ENCODE measurements at regions not wholly inside any gene's neighbourhood (a gene's known extent, or its start where the extent isn't known, plus 50 kb on each side); places are given as distances from the start of the nearest gene placed in this dataset.
"Not testable (repeated sequence)": the region's sequence is repeated elsewhere in the genome, so short reads cannot be mapped to it uniquely, and the experiment has no call there.

DNA sequence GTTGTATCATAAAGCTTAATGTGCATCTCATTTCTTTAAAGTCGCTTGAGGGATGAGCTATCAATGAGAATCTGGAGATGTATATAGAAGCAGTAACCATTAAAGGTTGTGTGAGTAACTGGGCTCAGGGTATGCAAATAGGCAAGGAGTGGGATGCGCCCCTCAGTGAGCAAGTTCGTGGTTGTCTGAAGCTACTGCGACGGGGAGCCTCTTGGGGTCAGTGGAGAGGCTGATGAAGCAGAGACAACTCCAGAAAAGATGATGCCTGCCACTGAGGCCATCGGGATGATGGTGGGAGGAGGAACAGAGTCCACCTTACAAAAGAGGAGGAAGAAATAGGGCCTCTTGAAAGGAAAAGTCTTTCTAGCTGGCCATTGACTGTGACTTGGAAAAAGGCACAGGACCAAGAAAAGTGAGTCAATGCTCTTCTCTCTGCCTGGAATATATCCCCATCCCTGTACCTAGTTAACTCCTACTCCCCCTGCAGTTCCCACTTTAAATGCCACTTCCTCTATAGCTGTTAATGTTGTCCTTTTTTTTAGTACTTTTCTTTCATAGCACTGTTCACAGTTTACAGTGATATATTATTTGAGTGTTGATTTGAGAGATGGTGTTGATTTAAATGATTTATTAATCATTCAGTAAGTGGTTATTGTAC, 51.4 kb upstream of the LSM6 start:
- in situ Hi-C loops (cut with HindIII; ENCODE audit: low sequenced_read_pairs): no loop called here

GRCh38 chr4:146123231-146123630, 52.3 kb upstream of the LSM6 start:
- in situ Hi-C loops (cut with HindIII; ENCODE audit: low sequenced_read_pairs): no loop called here

- in situ Hi-C loops (cut with HindIII; ENCODE audit: low sequenced_read_pairs): no loop called here
Measured at GRCh38 chr4:146122398-146122797, 53.1 kb upstream of the LSM6 start.

DNA sequence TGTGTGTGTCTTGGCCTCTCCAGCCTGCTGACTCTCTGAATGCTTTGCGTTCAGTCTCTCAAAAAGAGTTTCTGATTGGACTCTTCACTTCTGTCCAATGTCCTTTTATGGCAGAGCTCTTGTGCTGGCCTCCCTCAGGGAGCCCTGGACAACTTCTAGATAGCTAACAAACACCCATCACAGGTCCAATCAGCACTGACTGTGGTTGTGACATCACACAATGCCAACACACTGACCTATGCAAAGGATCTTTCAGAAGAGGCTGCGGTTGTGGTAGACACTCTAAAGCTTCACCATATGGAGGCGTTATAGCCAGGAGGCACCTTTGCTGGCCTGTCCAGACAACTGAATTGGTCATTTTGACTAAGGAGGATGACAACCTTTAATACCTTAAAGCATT, 53.8 kb upstream of the LSM6 start:
- in situ Hi-C loops (cut with HindIII; ENCODE audit: low sequenced_read_pairs): no loop called here

GRCh38 chr4:146119845-146120404, 55.6 kb upstream of the LSM6 start:
- in situ Hi-C loops (cut with HindIII; ENCODE audit: low sequenced_read_pairs): no loop called here

DNA sequence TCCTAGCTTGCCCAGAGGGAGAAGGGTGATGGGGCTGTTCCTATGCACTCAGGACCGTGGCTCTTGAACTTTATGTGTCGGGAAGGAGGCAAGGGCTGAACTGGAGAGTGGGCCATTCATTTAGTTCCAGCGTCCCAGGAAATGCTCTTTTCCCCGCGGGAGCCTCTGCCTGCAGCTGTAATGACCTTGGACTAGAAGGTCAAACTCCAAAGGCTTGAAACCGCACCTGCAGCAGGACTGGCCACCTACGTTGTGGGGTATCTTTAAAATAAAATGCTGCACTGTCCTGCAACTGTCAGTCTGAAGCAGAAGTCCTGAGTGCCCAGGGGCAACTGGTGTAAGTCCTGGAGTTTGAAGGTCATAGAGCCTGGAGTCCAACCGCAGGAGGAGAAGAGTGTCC, 61.5 kb upstream of the LSM6 start:
- in situ Hi-C loops (cut with HindIII; ENCODE audit: low sequenced_read_pairs): no loop called here

DNA sequence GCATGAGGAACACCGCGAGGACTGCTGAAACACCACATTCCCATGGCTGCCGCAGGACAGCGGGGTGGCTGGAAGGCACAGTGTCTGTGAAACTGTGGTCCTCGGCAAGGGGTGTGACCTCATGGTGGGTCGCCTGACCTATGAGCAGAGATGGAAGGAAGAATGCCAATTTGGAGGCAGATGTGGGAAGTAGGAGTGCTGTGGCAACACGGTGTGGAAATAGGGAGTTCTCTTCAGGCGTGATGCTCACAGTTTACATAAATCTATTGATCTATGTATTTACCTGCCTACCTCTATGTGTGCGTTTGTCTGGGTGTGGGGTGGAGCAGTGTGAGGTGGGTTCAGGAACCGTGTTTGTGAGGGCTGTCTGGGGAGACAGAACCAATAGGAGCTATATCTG, 62.3 kb upstream of the LSM6 start:
- in situ Hi-C loops (cut with HindIII; ENCODE audit: low sequenced_read_pairs): no loop called here

GRCh38 chr4:146112389-146112788, 63.1 kb upstream of the LSM6 start:
- in situ Hi-C loops (cut with HindIII; ENCODE audit: low sequenced_read_pairs): no loop called here

DNA sequence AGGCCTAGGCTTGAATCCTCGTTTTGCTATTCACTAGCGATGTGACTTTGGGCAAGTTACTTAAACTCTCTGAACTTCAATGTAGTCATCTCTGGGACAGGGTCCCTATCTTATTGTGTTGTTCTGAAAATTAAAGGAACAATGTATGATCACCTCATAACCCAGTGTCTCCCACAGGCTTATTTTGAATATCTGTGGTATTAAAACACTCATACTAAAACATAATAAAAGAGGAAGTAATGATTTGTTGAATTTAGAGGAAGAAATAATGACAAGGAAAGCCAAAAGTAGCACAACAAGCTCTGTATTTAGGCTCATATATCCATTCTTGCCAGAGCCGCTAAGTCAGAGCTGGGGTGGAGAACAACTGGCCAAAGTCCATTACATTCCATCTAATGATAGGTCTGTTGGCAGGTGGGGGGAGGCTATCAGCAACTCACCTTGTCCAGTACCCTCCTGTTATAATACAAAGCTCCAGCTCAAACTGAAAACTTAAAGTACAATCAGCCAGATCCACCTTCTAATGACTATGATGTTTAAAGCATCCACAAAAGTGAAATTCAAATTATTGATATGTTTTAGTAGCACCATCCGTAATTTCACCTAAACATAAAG, 64.5 kb upstream of the LSM6 start:
- in situ Hi-C loops (cut with HindIII; ENCODE audit: low sequenced_read_pairs): no loop called here

GRCh38 chr4:146108756-146109155, 66.8 kb upstream of the LSM6 start:
- in situ Hi-C loops (cut with HindIII; ENCODE audit: low sequenced_read_pairs): loop anchor here (5.0 kb wide), 1 partner anchor 34 kb away; no protein-coding TSS in a partner anchor

DNA sequence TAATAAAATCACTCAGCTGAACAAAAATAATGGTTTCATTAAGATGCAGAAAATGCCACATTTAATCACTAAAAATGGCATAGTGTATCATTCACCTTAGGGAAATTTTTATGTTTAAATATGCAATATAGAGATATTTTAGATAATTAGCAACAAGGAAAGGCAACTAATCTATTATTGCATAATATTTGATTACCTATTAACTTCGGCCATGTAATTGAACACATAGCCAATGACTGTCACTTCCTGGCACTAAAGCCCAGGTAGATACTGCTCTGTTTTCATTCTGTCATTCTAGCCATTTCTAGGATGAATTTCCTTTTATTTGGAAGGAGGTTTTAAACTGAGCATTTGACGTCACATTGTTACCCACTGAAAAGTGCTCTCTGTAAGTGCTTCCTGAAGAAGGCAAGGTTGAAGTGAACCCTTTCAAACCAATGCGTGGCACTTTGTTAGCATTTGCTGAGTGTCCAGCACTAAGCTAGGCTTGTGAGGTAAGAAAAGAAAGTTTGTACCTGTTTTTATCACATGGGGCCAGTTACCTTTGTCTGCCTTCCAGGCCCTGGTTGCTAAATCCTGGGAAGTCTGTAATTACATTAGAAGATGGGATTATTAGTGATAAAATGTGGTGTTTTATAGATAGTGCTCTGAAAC, 67.8 kb upstream of the LSM6 start:
- in situ Hi-C loops (cut with HindIII; ENCODE audit: low sequenced_read_pairs): loop anchor here (5.0 kb wide), 1 partner anchor 35 kb away; no protein-coding TSS in a partner anchor

GRCh38 chr4:146105464-146105863, 70.1 kb upstream of the LSM6 start:
- in situ Hi-C loops (cut with HindIII; ENCODE audit: low sequenced_read_pairs): loop anchor here (5.0 kb wide), 1 partner anchor 37 kb away; no protein-coding TSS in a partner anchor

DNA sequence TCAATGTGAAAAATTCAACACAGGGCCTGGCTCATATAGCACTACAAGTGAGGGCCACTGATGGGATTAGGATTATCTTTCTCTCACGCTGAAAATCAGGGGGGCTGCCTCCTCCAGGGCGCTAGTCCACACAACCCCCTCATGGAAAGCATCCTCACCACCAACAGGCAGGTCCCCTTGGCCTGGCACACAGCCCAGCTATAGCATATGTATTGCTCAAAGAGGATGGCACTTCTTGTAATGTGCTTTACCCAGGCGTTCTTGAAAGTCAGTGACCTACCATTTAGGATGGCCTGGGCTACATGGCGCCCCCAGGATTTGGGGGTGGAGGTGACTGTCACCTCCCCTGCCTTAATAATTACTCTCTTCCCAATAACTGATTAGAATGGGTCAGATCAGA, 71.0 kb upstream of the LSM6 start:
- in situ Hi-C loops (cut with HindIII; ENCODE audit: low sequenced_read_pairs): no loop called here

DNA sequence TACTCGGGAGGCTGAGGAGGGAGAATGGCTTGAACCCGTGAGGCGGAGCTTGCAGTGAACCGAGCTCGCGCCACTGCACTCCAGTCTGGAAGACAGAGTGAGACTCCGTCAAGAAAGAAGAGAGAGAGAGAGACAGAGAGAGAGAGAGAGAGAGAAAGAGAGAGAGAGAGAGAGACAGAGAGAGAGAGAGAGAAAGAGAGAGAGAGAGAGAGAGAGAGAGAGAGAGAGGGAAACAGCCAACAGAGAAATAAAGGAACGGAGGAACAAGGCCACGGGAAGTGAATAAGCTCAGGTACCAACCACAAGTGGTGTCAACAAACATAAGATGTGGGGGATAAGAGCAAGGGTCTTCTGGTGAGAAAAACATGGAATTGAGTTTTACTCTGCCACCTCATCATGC, 71.5 kb upstream of the LSM6 start:
- in situ Hi-C loops (cut with HindIII; ENCODE audit: low sequenced_read_pairs): not testable (repeated sequence)

- in situ Hi-C loops (cut with HindIII; ENCODE audit: low sequenced_read_pairs): no loop called here
Measured at GRCh38 chr4:146099585-146099984, 75.9 kb upstream of the LSM6 start.

DNA sequence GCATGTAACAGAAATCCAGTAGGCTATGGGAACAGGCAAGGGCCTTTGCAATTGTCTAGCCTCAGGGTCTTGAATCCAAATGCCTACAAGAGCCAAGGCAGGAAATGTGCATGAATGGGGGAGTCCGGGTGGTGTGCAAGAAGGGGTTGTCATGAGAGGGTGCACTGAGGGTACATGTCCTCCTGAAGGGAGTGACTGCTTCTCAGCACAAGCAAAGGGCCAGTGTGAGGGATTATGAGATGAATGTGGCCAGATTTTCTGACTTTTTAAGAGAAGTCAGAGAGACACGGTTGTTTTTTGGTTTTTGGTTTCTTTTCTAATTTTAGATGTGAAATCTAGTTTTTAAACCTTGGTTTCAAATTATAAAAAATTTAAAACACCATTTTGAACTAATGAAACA, 76.5 kb upstream of the LSM6 start:
- in situ Hi-C loops (cut with HindIII; ENCODE audit: low sequenced_read_pairs): no loop called here

- in situ Hi-C loops (cut with HindIII; ENCODE audit: low sequenced_read_pairs): no loop called here
Measured at GRCh38 chr4:146098397-146098796, 77.1 kb upstream of the LSM6 start.

DNA sequence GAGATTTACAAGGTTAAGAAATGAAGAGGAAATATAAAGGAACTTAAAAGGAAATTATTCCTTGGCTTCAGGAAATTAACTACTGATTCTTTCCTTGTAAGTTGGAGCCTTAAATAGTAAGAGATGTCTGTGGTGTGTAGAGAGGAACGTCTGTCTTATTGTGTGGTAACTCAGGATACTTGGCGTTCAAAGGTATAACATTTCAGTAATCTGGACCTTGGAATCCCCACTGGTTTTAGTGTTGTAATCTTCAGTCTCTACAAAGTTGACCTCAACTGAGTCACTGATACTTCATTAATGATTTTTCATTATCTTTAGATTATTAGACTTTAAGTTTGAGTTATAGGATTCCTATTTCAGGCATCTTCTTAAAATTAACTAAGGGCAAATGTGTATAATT, 79.1 kb upstream of the LSM6 start:
- in situ Hi-C loops (cut with HindIII; ENCODE audit: low sequenced_read_pairs): no loop called here

DNA sequence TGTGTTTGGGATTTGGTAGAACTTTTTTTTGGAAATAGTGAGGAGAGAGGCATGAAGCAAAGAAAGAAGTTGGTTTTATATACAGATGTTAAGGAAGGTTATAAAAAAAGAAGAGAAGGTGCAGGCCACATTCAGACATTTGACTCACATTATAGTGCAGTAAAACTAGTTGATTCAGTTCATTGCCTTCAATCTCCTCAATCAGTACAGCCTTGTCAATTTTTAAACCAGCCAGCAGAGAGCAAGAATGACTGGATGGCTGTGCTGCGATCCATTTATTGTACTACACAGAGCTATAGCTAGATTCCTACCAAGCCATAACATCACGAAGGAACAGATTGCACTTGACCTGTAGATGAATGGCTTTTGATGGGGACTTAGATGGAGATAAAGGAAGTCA, 79.7 kb upstream of the LSM6 start:
- in situ Hi-C loops (cut with HindIII; ENCODE audit: low sequenced_read_pairs): no loop called here

DNA sequence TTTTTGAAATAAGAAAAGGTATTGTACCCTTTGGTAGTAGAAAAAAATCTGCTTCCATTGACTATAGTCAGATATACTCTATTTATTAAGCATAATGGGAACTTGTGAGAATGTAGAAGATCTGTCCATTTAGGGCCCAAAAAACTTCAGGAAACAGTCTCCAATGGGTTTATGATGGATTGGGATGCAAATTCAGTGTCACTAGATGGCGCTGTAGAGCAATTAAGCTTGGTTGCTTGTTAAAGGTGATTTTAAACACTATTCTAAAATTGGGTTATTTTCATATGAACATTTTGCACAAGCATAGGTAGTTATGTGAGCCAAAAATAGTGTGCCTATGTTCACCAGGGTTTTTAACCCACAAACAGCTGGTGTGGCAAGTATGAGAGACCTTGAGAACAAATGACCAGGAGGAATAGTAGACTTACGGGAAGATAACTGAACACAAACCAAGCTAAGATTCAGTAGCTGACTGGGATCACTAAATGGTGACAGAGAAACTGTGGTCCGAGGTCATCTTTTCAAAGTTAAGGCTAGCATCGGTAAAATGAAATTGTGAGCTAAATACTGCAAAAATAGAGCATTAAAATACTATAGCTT, 80.3 kb upstream of the LSM6 start:
- in situ Hi-C loops (cut with HindIII; ENCODE audit: low sequenced_read_pairs): no loop called here

- in situ Hi-C loops (cut with HindIII; ENCODE audit: low sequenced_read_pairs): no loop called here
Measured at GRCh38 chr4:146088690-146089089, 86.8 kb upstream of the LSM6 start.

- in situ Hi-C loops (cut with HindIII; ENCODE audit: low sequenced_read_pairs): no loop called here
Measured at GRCh38 chr4:146087856-146088255, 87.7 kb upstream of the LSM6 start.
